ENCODE measurements at regions not wholly inside any gene's neighbourhood (a gene's known extent, or its start where the extent isn't known, plus 50 kb on each side); places are given as distances from the start of the nearest gene placed in this dataset.
"Not testable (repeated sequence)": the region's sequence is repeated elsewhere in the genome, so short reads cannot be mapped to it uniquely, and the experiment has no call there.

- DNase-seq: no peak
Measured at GRCh38 chr12:126899926-126900792, 1366.8 kb upstream of the TMEM132C start.

DNA sequence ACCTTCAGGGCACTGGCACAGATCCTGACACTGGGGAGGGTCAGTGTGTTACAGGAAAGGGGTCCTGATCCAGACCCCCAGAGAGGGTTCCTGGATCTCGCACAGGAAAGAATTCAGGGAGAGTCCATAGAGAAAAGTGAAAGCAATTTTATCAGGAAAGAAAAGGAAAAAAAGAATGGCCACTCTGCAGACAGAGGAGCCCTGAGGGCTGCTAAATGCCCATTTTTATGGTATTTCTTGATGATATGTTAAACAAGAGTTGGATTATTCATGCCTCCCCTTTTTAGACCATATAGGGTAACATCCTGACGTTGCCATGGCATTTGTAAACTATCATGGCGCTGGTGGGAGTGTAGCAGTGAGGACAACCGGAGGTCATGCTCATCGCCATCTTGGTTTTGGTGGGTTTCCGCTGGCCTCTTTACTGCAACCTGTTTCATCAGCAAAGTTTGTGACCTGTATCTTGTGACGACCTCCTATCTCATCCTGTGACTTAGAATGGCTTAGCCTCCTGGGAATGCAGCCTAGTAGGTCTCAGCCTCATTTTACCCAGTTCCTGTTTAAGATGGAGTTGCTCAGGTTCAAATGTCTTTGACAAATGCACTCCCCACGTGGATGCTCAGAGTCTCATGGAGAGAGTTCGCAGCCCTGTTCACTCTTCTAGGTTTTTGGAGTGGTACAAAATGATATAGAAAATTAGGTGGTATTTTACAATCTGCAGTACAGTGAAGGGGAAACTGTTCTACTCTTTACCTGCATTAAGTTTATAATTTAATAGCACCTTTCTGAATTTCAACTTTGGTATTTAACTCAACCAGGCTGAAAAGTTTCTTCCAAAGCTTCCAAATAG lies 1363.7 kb upstream of the TMEM132C start:
- DNase-seq: no peak

DNA sequence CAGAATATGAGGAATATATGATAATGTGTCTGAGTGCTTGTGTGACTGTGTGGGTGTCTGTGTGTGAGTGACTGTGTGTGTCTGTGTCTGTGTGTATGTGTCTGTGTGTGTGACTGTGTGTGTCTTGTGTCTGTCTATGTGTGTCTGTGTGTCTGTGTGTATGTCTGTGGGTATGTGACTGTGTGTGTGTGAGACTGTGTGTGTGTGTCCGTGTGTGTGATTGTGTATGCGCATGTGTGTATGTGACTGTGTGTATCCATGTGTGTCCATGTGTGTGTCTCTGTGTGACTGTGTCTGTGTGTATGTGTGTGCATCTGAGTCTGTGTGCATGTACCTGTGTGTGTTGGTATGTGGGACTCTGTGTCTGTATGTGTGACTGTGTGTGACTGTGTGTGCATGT lies 1361.2 kb upstream of the TMEM132C start:
- DNase-seq: no peak

DNA sequence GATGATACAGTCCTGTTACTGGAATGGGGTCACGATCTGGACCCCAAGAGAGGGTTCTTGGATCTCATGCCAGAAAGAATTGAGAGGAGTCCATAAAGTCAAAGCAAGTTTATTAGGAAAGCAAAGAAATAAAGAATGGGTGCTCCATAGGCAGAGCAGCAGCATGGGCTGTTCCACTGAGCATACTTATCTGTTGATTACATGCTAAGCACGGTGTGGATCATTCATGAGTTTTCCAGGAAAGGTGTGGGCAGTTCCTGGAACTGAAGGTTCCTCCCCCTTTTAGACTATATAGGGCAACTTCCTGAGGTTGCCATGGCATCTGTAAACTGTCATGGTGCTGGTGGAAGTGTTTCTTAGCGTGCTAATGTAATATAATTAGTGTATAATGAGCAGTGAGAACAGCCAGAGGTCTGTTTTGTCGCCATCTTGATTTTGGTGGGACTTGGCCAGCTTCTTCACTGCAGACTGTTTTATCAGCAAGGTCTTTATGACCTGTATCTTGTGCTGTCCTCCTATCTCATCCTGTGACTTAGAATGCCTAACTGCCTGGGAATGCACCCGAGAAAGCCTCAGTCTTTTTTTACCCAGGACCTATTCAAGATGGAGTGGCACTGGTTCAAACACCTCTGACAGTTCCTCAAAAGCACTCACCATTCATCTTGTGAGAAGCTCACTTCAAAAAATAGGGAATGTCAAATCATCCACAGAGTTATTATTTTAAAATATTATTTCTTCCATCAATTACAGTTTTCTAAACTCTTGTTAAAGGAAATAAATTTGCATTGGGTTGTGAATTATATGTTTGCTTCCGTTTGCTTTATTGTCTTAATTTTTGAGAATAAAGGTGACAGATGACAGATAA lies 1358.8 kb upstream of the TMEM132C start:
- DNase-seq: no peak

DNA sequence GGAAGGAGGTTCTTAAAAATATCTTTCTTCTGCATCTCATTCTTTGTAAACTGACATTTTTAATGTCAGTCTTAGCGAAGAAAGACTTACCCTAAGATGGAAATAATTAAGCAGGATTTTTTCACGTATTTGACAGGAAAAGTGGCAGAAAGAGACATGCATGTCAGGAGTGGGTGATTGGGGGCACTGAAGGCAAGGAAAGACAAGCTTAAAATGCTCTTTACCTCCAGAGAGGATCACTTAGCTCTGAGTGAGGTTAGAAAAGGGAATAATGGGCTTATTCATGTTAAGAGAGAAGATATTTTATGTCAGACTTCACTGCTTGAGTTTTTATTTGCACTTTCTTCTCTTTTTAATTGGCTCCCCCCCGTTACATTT lies 1358.2 kb upstream of the TMEM132C start:
- no peak for DNase-seq

- DNase-seq: no peak
Measured at GRCh38 chr12:126910570-126910969, 1356.4 kb upstream of the TMEM132C start.

DNA sequence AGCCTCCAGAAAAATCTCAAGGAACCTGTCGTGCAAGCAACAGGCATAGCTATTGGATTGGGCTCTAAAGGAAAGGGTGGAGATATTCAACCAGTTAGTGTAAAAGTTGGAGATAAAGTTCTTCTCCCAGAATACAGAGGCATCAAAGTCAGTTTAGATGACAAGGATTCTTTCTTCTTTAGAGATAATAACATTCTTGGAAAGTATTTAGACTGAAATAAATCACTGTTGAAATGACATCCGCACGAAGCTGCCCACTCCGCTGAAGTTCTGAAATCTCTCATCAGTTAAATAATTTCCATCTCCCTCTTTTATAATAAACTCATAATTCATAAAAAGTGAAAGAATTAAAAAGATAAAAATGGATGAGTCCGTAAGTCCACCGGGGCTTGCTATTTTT lies 1354.9 kb upstream of the TMEM132C start:
- no peak for DNase-seq

DNA sequence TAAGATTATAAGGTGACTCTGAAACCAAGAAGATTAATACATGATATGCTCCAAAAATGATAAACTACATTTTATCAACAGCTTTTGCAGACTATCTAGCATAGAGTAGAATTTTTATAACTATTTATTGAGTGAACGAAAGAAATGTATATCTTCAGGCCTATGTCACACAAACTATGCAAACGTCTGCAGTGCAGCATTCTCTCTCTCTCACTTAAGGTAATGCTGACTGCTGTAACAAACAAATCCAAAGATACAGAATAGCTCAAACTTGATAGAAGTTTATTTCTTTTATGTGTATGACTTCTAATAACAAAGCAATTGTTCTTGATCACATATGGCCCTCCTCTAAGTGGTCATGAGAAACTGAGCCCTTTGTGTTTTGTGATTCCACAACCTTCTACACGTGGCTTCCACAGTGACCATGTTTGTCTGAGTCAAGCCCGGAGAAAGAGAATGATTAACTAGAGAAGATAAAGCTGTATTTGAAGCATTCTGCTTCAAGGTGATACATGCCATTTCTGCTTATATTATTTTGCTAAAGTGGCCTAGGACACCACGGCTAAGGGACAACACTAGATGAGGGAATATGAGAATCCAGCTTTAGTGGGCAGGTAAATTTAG lies 1352.7 kb upstream of the TMEM132C start:
- DNase-seq: no peak

GRCh38 chr12:126915309-126915708 lies 1351.7 kb upstream of the TMEM132C start:
- DNase-seq: no peak

- no peak for DNase-seq
Measured at GRCh38 chr12:126926023-126926594, 1340.9 kb upstream of the TMEM132C start.

- DNase-seq: no peak
Measured at GRCh38 chr12:126930234-126930633, 1336.7 kb upstream of the TMEM132C start.

DNA sequence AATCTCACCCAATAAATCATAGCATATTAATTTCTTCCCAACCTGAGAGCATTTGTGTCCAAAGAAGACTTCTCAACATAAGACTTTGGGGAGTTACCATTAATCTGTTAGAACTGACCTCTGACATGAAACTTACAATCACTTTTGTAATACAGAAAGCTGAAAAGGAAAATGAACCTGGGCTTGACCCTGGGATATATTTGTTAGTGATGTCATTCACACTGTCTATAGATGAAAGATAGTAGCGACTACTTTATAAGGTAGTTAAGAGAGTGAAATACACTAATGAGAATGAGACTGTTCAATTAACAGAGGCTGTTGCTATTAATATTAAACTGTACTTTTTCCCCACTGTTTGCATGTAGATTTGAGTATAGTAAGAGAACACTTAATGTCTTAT lies 1334.8 kb upstream of the TMEM132C start:
- no peak for DNase-seq

DNA sequence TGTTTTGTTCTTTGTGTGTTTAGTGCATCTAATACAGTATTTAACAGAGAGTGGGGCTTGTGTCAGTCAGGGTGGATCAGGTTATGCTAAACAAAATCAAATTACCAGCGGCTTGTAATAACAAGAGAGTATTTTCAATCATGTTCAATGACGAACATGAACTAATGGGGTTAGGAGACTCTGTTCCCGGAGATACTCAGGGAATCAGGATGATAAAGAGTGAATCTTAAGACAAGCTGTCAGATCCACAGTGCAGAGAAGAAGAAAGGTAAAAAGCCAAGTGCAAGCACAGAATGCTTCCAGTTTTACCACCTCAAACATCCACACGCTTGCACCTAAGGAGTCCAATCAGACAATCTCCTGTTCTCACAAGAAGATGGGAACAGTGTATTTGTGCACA lies 1331.5 kb upstream of the TMEM132C start:
- no peak for DNase-seq

DNA sequence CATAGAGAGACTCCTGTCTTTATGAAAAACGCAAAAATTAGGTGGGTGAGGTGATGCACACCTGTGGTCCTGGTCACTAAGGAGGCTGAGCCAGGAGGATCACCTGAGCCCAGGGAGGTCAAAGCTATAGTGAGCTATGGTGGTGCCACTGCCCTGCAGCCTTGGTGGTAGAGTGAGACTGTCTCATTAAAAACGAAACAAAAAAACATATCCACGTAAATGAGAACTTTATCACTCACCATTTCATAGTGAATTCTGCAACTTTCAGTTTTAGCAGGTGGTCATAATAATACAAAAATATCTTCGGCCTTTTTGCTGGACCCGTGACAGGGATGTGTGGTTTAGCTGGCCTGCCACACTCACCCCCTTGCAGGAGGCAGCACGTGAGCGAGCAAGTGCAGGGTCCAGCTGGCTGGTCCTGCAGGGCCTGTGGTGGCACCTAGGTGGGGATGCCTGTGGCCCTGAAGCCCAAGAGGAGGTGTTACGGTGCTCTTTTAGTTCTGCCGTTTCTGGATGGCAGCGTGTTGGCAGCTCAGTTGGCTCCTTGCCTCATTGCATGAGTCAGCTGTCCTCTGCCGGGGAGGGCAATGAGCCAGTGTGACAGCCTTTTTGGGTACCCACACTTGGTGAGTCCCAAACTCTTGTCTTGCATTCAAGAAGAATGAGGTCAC lies 1330.7 kb upstream of the TMEM132C start:
- no peak for DNase-seq

GRCh38 chr12:126937431-126937830 lies 1329.5 kb upstream of the TMEM132C start:
- no peak for DNase-seq

DNA sequence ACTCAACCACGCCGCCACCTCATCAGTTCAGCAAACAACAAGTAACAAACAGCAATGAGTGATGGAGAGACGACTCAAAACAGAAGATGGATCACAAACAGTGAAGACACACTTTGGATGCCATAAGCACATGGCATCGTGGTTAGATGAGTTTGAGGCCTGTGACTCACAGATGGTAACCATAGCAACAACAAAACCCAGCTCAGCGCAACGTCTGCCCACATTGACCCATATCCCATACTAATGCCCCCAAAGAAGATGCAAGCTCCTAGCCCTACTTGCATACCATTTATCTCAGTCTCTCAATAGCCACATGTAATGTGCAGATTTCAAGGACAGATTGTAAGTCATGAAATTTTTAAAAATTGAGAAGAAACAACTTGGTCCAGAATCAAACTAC lies 1322.3 kb upstream of the TMEM132C start:
- DNase-seq: no peak

GRCh38 chr12:126946958-126947357 lies 1320.0 kb upstream of the TMEM132C start:
- not testable (repeated sequence) for DNase-seq

DNA sequence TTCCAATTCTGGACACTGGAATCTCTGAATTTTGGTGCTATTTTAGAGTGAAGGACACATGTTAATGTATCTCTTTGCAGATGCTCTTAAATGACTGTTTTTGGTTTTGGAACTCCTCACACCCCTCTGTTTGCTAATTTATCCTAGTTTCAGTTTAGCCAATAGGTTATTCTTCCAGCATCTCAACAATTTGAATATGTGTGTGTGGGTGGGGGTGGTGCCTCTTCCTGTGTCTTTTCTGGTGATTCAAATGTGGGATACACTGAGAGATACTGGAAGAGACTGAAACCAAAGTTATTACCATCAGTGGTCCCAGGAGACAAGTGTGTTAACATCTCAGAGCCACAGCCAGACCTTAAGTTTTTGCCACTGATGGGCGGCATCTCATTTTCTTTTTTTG lies 1317.4 kb upstream of the TMEM132C start:
- DNase-seq: no peak

DNA sequence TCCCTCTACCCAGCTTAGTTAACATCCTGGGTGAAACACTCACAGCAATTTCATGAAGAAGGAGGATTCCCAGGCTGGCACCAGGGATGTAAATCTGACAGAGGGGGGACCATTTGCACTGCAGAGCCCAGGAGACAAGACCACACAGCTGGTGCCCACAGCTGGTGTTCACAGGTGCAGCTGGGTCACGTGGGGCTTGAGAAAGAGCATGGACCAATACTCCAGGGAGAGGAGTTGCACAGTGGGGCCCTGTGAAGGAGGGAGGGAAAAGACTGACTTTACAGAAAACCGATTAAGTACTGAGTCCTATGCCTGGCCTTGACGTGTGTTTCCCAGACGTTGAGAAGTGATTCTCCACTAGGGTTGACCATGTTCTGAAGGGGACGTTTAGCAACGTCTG lies 1316.7 kb upstream of the TMEM132C start:
- no peak for DNase-seq

DNA sequence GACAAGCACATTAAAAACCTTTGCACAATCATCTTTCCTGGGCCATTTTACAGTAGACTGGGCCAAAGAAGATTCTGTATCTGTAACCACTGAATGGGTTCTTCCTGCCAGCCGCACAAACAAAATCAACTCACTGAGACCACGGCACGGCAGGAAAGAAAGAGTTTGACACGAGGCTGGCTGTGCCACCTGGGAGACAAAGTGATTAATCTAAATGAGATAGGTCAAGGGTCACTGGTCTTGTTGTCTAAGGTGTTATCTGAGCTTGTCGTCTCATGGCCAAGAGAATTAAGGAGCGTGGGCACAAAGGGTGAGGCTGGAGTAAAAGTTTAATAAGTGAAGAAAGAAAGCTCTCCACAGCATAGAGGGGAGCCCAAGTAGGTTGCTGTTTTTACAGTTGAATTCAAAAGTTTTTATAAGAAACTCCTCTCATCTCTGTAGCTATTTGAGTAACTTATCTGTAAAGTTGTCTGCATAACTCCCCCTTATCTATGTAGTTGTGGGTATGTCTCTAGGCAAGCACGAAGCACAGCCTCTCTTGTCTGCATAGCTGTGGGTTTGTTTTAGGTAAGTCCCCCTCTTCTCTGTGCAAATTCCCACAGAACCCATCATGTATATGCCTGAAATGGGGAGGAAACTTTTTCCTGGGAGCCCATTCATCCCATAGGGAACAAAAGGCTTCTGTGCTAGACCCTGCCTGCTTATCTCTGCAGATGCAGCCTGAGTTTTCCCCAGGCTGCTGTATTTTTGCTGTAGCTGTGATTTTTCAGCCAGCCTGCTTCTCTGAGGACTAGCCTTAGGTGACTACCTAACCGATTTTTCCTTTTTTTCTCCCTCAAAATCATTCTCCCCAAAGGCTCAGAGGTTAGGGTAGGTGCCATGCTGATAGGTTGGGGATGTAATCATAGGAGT lies 1314.6 kb upstream of the TMEM132C start:
- no peak for DNase-seq

Measured in stimulated activated CD4-positive, alpha-beta T cell treated with anti-CD3 and anti-CD28 coated beads, Interleukin-2, amount 100 ng/mL, for 24 hours (primary cell).